ENCODE measurements at regions not wholly inside any gene's neighbourhood (a gene's known extent, or its start where the extent isn't known, plus 50 kb on each side); places are given as distances from the start of the nearest gene placed in this dataset.

GRCh38 chr6:84926189-84927155, 162.1 kb upstream of the TBX18 start:
- Histone ChIP-seq H3K36me3 (ENCODE audit: insufficient read depth, low read length) (no peaks in the 10 kb centered on the region), H2AFZ (ENCODE audit: low read depth, low read length) (no peak overlapping the region), H3K4me3 (ENCODE audit: low read length) (no peak overlapping the region), H3K9me3 (ENCODE audit: low read length) (no peaks in the 10 kb centered on the region), H3K4me1 (ENCODE audit: insufficient read depth, low read length) (no peaks in the 10 kb centered on the region), H3K27me3 (ENCODE audit: insufficient read depth, low read length) (no peaks in the 10 kb centered on the region)

DNA sequence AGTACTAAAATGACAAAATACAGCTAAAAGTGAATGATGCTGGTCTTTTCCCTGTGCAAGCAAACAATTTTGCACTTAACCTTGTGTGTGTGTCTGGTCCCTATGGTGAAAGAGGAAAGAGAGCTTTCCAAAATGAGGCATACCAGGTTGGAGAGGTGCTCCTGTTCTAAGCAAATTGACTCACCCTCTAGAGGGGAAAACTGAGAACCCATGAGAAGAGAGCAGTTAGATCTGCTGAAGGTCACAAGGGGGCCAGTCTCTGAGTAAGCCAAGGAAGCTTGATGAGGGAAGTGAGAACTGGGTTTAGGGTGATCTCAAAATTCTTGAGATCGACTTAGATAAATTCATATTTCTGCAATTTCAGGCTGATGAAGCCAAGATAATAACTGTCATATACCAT, 157.5 kb upstream of the TBX18 start:
- no peak overlapping the region for H2AFZ ChIP-seq (ENCODE audit: low read depth, low read length)

GRCh38 chr6:84920021-84920420, 155.6 kb upstream of the TBX18 start:
- H3K36me3 ChIP-seq (ENCODE audit: insufficient read depth, low read length) = no peaks in the 10 kb centered on the region
- H3K4me1 ChIP-seq (ENCODE audit: insufficient read depth, low read length) = no peaks in the 10 kb centered on the region
- no peak overlapping the region for H3K4me3 ChIP-seq (ENCODE audit: low read length)

More for the DNA sequence above, 157.5 kb upstream of the TBX18 start:
- no peaks in the 10 kb centered on the region for H3K36me3 ChIP-seq (ENCODE audit: insufficient read depth, low read length)
- no peaks in the 10 kb centered on the region for H3K4me1 ChIP-seq (ENCODE audit: insufficient read depth, low read length)
- no peak overlapping the region for H3K4me3 ChIP-seq (ENCODE audit: low read length)
- H3K9me3 ChIP-seq (ENCODE audit: low read length) = no peaks in the 10 kb centered on the region
- H3K27me3 ChIP-seq (ENCODE audit: insufficient read depth, low read length) = no peaks in the 10 kb centered on the region

GRCh38 chr6:84916704-84917103, 152.3 kb upstream of the TBX18 start:
- Histone ChIP-seq H2AFZ (ENCODE audit: low read depth, low read length) (no peak overlapping the region), H3K4me1 (ENCODE audit: insufficient read depth, low read length) (no peaks in the 10 kb centered on the region), H3K27me3 (ENCODE audit: insufficient read depth, low read length) (no peaks in the 10 kb centered on the region)

More at GRCh38 chr6:84920021-84920420, 155.6 kb upstream of the TBX18 start:
- Histone ChIP-seq H3K9me3 (ENCODE audit: low read length) (no peaks in the 10 kb centered on the region), H2AFZ (ENCODE audit: low read depth, low read length) (no peak overlapping the region), H3K27me3 (ENCODE audit: insufficient read depth, low read length) (no peaks in the 10 kb centered on the region)

DNA sequence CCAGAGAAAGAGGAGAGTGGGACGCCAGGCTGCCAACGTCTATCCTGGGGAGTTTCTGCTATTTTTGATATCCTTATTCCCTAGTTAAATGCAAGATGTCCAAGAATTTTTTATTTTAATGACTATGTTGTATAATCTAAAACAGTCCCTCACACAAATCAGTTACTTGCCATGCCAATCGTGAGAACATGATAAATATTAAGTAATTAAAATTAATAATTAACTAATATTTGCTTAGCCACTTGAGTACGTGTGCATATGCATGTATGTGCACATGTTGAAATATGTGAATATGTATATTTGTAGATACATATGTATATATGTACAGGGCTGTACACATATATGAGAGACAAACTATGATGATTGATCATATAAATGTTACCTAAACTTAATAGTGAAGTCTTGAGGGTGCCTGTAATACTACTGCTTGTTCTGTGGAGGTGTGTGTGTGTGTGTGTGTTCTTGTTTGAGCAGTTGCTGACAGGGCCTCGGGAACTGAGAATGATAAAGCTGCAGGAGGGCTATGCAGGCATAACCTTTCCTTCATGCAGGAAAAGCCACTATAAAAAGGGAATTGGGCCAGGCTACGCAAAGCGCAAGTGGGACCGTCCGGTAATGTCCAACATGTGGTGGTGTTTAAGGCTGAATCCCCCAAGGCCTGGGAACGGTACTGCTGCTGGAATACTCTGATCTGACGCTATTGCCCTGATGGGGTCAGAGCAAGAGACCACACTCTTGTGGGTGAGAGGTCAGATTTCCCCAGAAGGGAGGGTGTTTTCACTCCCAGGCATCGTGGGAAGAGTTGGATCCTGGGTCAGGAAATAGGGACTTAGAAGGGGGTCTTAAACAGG, 148.3 kb upstream of the TBX18 start:
- Histone ChIP-seq H3K36me3 (ENCODE audit: insufficient read depth, low read length) (no peaks in the 10 kb centered on the region), H3K27me3 (ENCODE audit: insufficient read depth, low read length) (no peaks in the 10 kb centered on the region), H3K9me3 (ENCODE audit: low read length) (no peaks in the 10 kb centered on the region), H3K4me1 (ENCODE audit: insufficient read depth, low read length) (no peaks in the 10 kb centered on the region), H3K4me3 (ENCODE audit: low read length) (no peak overlapping the region), H2AFZ (ENCODE audit: low read depth, low read length) (no peak overlapping the region)

More at GRCh38 chr6:84916704-84917103, 152.3 kb upstream of the TBX18 start:
- no peaks in the 10 kb centered on the region for H3K9me3 ChIP-seq (ENCODE audit: low read length)
- no peaks in the 10 kb centered on the region for H3K36me3 ChIP-seq (ENCODE audit: insufficient read depth, low read length)
- H3K4me3 ChIP-seq (ENCODE audit: low read length) = no peak overlapping the region

GRCh38 chr6:84910906-84911607, 146.7 kb upstream of the TBX18 start:
- Histone ChIP-seq H3K9me3 (ENCODE audit: low read length) (no peaks in the 10 kb centered on the region), H2AFZ (ENCODE audit: low read depth, low read length) (no peak overlapping the region), H3K36me3 (ENCODE audit: insufficient read depth, low read length) (no peaks in the 10 kb centered on the region), H3K27me3 (ENCODE audit: insufficient read depth, low read length) (no peaks in the 10 kb centered on the region), H3K4me3 (ENCODE audit: low read length) (no peak overlapping the region), H3K4me1 (ENCODE audit: insufficient read depth, low read length) (no peaks in the 10 kb centered on the region)

GRCh38 chr6:84908304-84908904, 144.0 kb upstream of the TBX18 start:
- Histone ChIP-seq H3K27me3 (ENCODE audit: insufficient read depth, low read length) (no peaks in the 10 kb centered on the region), H3K4me3 (ENCODE audit: low read length) (no peak overlapping the region), H3K4me1 (ENCODE audit: insufficient read depth, low read length) (no peaks in the 10 kb centered on the region), H3K36me3 (ENCODE audit: insufficient read depth, low read length) (no peaks in the 10 kb centered on the region), H2AFZ (ENCODE audit: low read depth, low read length) (no peak overlapping the region), H3K9me3 (ENCODE audit: low read length) (no peaks in the 10 kb centered on the region)

DNA sequence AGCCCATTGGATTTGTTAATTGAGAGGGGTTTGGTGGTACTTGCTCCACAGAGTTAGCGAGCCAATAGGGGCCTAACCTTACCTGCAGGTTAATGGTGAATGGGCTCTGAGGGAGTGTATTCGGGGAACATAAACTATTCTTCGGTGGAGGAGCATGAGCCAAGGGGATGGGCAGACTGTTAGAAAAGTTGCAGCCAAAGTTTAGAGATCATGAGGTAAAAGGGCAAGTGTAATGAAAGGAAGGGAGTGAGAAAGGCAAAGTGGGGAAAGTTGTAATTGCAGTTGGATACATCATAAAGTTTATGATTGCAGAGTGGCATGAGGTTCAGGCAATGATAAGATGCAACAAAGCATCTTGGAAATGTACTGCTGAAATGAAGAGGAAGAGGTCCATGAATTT, 142.1 kb upstream of the TBX18 start:
- no peaks in the 10 kb centered on the region for H3K9me3 ChIP-seq (ENCODE audit: low read length)
- H3K4me1 ChIP-seq (ENCODE audit: insufficient read depth, low read length) = no peaks in the 10 kb centered on the region
- H3K27me3 ChIP-seq (ENCODE audit: insufficient read depth, low read length) = no peaks in the 10 kb centered on the region
- no peak overlapping the region for H2AFZ ChIP-seq (ENCODE audit: low read depth, low read length)
- H3K36me3 ChIP-seq (ENCODE audit: insufficient read depth, low read length) = no peaks in the 10 kb centered on the region
- no peak overlapping the region for H3K4me3 ChIP-seq (ENCODE audit: low read length)

- H2AFZ ChIP-seq (ENCODE audit: low read depth, low read length) = no peak overlapping the region
- no peaks in the 10 kb centered on the region for H3K36me3 ChIP-seq (ENCODE audit: insufficient read depth, low read length)
- no peaks in the 10 kb centered on the region for H3K4me1 ChIP-seq (ENCODE audit: insufficient read depth, low read length)
- no peaks in the 10 kb centered on the region for H3K9me3 ChIP-seq (ENCODE audit: low read length)
- no peaks in the 10 kb centered on the region for H3K27me3 ChIP-seq (ENCODE audit: insufficient read depth, low read length)
- H3K4me3 ChIP-seq (ENCODE audit: low read length) = no peak overlapping the region
These were observed 141.4 kb upstream of the TBX18 start for GRCh38 chr6:84905823-84906222.

DNA sequence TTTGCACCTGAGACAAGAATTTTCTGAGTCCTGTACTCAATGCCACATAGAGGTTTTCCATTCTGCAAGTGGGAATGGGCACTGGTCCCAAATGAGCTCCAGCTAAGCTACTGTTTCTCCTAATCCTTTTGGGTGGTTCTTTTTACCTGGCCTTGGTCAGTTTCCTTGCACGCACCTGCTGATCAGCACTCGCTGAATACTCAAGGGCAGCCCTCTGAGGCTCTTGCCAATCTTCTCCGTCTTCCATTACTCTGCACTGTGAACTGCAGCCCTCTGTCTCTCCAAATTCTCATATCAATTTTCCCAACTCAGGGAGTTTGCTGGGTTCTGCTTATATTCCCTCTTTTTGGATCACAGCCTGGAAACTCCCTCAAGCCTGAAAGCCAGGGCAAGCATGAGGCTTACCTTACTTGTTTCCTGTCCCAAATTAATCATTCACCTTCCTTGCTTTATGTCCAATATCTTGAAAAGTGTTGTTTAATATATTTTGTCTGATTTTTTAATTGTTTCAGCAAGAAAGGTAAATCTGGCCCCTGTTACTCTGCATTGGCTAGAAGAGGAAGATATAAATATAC, 138.0 kb upstream of the TBX18 start:
- Histone ChIP-seq H3K4me1 (ENCODE audit: insufficient read depth, low read length) (no peaks in the 10 kb centered on the region), H3K36me3 (ENCODE audit: insufficient read depth, low read length) (no peaks in the 10 kb centered on the region), H3K9me3 (ENCODE audit: low read length) (no peaks in the 10 kb centered on the region), H3K27me3 (ENCODE audit: insufficient read depth, low read length) (no peaks in the 10 kb centered on the region), H2AFZ (ENCODE audit: low read depth, low read length) (no peak overlapping the region), H3K4me3 (ENCODE audit: low read length) (no peak overlapping the region)

DNA sequence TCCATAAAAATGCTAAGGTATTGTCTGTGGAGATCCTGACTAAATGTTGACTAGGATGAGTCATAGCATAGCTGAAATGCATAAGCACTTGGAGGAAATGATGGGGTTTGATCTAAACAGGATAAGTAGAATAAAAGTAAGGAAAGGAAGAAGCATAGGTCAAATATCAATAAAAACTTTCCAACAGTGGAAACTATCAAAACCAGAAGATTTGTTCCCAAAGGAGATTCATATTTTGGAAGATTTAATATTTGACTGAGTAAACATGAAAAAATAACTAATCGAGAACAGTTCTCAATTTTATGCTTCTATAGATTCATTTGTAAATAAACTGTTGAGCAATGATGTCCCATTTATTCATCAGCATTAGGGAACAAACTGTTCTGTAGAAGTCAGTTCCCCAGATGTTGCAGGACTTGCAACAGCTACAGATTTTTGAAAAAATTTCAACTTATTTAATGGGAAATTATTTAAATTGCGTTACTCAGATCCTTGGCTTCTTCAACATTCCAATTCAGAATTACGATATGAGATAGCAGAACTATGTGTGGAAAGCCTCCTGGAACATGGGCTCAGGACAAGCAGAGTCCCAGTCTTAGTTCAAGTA, 133.7 kb upstream of the TBX18 start:
- Histone ChIP-seq H3K27me3 (ENCODE audit: insufficient read depth, low read length) (no peaks in the 10 kb centered on the region), H3K4me1 (ENCODE audit: insufficient read depth, low read length) (no peaks in the 10 kb centered on the region), H3K36me3 (ENCODE audit: insufficient read depth, low read length) (no peaks in the 10 kb centered on the region), H3K4me3 (ENCODE audit: low read length) (no peak overlapping the region), H2AFZ (ENCODE audit: low read depth, low read length) (no peak overlapping the region), H3K9me3 (ENCODE audit: low read length) (no peaks in the 10 kb centered on the region)

- Histone ChIP-seq H3K27me3 (ENCODE audit: insufficient read depth, low read length) (no peaks in the 10 kb centered on the region), H2AFZ (ENCODE audit: low read depth, low read length) (no peak overlapping the region), H3K4me3 (ENCODE audit: low read length) (no peak overlapping the region), H3K4me1 (ENCODE audit: insufficient read depth, low read length) (no peaks in the 10 kb centered on the region), H3K9me3 (ENCODE audit: low read length) (no peaks in the 10 kb centered on the region), H3K36me3 (ENCODE audit: insufficient read depth, low read length) (no peaks in the 10 kb centered on the region)
These were observed 132.6 kb upstream of the TBX18 start for GRCh38 chr6:84897011-84897410.

Data from neuron (in vitro differentiated cells).